ENCODE measurements at regions not wholly inside any gene's neighbourhood (a gene's known extent, or its start where the extent isn't known, plus 50 kb on each side); places are given as distances from the start of the nearest gene placed in this dataset.

DNA sequence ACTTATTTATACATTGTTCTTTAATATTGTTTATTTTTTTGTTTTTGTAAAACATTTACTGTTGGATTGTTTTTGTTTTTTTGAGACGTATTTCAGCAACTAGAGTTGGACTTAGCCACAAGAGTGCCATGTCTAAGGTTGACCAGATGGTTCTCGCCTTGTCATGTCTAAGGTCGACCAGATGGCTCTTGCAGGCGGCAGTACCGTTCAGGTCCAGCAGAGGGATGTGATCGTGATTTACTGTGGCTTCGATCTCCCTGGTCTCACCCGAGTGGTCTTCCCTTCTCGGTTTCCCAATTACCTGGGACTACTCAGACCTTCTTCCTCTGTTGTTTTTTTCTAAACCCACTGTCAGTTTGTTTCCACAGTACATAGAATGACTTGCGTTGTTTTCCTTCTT, 1438.6 kb downstream of the UQCRFS1 start:
- DNase-seq (ENCODE audit: low read depth): no peak

DNA sequence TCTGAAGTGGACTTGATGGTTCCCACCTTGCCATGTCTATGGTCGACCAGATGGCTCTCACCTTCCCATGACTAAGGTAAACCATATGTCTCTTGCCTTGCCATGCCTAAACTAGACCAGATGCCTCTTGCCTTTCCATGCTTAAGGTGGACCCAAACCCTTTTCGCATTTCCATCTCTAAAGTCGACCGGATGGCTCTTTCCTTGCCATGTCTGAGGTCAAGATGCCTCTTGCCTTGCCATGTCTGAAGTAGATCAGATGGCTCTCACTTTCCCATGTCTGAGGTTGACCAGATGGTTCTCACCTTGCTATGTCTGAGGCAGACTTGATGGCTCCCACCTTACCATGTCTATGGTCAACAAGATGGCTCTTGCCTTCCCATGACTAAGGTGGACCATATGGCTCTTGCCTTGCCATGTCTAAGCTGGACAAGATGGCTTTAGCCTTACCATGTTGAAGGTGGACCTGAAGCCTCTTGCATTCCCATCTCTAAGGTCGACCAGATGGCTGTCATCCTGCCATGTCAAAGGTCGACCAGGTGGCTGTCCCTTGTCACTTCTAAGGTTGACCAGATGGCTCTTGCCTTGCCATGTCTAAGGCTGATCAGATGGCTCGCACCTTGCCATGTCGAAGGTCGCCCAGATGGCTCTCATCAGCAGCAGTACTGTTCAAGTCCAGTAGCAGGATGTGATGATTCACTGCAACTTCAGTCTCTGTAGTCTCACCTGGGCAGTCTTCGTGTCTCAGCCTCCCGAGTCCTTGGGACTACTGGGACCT, 1439.4 kb downstream of the UQCRFS1 start:
- DNase-seq (ENCODE audit: low read depth): no peak

DNA sequence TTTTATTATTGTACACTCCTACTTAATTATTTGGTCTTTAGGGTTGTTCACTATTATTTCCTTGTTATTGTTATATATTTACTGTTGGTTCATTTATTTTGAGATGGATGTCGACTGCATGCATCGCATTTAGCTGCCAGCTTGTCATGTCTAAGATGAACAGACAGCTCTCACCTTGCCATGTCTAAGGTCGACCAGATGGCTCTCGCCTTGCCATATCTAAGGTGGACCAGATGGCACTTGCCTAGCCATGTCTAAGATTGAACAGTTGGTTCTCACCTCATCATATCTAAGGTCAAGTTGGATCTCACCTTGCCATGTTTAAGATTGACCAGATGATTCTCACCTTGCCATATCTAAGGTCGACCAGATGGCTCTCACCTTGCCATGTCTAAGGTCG, 1440.9 kb downstream of the UQCRFS1 start:
- no peak for DNase-seq (ENCODE audit: low read depth)

DNA sequence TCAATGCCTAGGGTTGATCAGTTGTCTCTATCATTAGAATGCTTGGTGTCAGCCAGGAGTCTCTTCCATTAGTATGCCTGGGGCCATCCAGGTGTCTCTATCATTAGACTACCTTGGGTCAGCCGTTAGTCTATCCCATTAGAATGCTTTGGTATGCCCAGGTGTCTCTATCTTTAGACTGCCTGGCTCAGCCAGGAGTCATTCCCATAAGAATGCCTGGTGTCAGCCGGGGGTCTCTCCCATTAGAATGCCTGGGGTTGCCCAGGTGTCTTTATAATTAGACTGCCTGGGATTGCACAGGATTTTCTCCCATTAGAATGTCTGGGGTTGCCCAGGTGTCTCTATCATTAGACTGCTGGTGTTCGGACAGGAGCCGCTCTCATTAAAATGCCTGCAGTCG, 1442.9 kb downstream of the UQCRFS1 start:
- no peak for DNase-seq (ENCODE audit: low read depth)

DNA sequence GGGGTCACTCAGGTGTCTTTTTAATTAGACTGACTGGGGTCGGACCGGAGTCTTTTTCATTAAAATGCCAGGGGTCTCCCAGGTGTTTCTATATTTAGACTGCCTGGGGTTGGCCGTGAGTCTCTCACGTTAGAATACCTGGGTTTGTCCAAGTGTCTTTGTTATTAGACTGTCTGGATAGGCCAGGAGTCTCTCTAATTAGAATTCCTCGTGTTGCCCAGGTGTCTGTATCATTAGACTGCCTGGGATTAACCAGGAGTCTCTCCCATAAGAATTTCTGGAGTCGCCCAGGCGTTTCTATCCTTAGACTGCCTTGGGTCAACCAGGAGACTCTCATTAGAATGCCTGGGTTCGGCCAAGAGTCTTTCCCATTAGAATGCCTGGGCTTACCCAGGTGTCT, 1445.7 kb downstream of the UQCRFS1 start:
- no peak for DNase-seq (ENCODE audit: low read depth)

DNA sequence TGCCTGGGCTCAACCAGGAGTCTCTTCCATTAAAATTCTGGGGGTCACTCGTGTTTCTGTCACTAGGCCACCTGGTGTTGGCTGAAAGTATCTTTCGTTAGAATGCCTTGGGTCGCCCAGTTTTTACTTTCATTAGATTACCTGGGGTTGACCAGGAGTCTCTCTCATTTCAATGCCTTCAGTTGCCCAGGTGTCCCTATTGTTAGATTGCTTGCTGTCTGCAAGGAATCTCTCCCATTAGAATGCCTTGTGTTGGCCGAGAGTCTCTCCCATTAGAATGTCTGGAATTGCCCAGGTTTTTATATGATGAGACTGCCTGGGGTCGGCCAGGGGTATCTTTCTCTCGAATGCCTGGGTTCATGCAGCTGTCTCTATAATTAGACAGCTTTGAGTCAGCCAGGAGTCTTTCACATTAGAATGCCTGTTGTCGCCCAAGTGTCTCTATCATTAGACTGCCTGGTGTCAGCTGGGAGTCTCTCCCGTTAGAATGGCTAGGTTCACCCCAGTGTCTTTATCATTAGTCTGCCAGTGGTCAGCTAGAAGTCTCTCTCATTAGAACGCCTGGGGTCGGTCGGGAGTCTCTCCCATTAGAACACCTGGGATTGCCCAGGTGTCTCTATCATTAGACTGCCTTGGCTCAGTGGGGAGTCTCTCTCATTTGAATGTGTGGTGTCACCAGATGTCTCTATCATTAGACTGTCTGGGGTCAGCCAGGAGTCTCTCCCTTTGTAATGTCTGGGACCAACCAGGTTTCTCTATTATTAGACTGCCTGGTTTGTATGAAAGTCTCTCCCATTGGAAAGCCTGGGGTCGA, 1446.8 kb downstream of the UQCRFS1 start:
- no peak for DNase-seq (ENCODE audit: low read depth)

DNA sequence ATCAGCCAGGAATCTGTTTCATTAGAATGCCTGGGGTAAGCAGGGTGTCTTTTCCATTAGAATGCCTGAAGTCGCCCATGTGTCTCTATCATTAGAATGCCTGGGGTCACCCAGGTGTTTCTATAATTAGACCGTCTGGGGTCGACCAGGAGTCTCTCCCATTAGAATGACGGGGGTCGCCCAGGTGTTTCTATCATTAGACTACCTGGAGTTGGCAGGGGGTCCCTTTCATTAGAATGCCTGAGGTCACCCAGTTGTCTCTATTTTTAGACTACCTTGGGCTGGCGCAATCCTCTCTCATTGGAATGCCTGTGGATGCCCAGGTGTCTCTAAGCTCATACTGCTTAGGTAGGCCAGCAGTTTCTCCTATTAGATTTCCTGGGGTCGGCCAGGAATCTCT, 1447.6 kb downstream of the UQCRFS1 start:
- DNase-seq (ENCODE audit: low read depth): no peak

DNA sequence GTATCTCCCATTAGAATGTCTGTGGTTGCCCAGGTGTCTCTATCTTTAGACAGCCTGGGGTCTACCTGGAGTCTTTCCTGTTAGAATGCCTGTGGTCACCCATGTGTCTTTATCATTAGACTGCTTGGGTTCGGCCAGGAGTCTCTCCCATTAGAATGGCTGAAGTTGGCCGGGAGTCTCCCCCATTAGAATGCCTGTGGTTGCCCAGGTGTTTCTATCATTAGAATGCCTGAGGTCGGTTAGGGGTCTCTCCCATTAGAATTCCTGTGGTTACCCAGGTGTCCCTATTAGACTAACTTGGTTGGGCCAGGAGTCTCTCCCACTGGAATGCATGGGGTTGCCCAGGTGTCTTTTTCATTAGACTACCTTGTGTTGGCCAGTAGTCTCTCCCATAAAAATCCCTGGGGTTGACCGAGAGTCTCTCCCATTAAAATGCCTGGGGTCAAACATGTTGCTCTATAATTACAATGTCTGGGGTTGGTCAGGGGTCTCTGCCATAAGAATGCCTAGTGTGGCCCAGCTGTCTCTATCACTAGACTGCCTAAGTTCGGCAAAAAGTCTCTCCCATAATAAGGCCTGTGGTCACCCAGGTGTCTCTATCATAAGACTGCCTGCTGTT, 1448.7 kb downstream of the UQCRFS1 start:
- DNase-seq (ENCODE audit: low read depth): no peak

DNA sequence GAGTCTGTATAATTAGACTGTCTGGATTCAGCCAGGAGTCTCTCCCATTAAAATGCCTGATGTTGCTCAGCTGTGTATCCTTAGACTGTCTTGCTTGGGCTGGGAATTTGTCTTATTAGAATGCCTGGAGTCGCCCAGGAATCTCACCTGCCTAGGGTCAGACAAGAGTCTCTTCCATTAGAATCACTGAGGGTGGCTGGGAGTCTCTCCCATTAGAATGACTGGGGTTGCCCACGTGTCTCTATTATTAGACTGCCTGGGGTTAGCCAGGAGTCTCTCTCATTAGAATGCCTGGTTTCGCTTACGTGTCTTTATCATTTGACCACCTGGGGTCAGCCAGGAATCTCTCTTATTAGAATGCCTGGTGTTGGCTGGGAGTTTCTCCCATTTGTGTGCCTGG, 1450.0 kb downstream of the UQCRFS1 start:
- DNase-seq (ENCODE audit: low read depth): no peak

DNA sequence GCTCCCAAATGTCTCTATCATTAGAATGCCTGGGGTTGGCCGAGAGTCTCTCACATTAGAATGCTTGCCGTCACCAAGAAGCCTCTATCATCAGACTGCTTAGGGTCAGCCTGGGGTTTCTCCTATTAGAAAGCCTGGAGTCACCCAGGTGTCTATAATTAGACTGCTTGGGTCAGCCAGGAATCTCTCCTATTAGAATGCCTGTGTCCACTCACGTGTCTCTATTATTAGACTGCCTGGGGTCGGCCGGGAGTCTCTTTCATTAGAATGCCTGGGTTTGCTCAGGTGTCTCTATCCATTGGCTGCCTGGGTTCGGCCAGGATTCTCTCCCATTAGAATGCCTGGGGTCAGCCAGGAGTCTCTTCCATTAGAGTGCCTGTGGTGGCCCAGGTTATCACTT, 1453.1 kb downstream of the UQCRFS1 start:
- no peak for DNase-seq (ENCODE audit: low read depth)

DNA sequence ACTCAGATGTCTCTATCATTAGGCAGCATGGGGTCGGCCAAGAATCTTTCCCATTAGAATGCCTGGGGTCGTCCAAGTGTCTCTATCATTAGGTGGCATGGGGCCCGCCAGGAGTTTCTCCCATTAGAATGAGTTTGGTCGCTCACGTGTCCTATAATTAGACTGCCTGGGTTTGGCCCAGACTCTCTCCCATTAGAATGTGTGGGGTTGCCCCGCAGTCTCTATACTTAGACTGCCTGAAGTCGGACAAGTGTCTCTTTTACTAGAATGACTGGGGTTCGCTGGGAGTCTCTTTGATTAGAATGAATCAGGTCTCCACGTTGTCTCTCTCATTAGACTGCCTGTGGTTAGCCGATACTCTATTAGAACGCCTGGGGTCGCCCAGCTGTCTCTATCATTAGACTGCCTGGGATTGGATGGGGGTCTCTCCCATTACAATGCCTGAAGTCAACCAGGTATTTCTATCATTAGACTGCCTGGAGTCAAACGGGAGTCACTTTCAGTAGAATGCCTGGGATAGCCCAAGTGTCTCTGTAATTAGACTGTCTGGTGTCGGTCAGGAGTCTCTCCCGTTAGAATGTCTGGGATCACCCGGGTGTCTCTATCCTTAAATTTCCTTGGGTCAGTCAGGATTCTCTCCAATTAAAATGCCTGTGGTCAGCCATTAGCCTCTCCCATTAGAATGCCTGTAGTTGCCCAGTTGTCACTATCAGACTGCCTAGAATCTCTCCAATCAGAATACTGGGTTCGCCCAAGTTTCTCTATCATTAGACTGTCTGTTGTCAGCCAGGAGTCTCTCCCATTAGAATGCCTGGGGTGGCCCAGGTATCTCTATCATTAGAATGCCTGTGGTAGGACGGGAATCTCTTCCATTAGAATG, 1454.1 kb downstream of the UQCRFS1 start:
- no peak for DNase-seq (ENCODE audit: low read depth)

DNA sequence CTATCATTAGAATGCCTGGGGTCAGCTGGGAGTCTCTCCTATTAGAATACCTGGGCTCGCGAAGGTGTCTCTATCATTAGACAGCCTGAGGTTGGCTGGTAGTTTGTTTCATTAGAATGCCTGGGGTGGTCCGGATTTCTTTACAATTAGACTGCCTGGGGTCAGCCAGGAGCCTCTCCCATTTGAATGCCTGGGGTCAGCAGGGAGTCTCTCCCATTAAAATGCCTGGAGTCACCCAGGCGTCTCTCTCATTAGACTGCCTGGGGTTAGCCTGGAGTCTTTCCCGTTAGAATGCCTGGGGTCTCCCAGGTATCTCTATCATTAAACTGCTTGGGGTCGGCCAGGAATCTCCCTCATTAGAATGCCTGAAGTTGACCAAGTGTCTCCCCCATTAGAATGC, 1458.3 kb downstream of the UQCRFS1 start:
- DNase-seq (ENCODE audit: low read depth): no peak

DNA sequence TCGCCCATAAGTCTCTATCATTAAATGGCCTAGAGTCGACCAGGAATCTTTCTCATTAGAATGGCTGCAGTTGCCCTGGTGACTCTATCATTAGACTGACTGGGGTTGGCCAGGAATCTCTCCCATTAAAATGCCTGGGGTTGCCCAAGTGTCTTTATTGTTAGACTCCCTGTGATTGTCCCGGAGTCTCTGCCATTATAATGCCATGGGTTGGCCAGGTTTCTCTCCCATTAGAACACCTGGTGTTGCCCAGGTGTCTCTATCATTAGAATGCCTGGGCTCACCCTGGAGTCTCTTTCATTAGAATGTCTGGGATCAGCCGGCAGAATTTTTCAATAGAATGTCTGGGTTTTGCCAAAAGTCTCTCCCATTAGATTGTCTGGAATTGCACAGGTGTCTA, 1459.3 kb downstream of the UQCRFS1 start:
- DNase-seq (ENCODE audit: low read depth): no peak

DNA sequence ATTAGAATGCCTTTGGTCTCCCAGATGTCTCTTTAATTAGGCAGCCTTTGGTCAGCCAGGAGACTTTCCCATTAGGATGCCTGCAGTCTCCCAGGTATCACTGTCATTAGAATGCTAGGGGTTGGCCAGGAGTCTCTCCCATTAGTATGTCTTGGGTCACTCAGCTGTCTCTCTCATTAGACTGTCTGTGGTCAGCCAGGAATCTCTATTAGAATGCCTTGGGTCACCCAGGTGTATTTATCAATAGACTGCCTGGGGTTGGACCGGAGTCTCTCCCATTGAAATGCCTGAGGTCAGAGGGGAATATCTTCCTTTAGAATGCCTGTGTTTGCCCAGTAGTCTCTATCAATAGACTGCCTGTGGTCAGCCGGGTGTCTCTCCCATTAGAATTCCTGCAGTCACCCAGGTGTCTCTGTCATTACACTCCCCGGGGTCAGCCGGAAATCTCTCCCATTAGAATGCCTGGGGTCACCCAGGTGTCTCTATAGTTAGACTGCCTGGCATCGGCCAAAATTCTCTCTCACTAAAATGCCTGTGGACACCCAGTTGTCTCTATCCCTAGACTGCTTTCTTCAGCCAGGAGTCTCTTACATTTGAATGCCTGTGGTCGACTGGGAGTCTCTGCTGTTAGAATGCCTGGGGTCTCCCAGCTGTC, 1460.3 kb downstream of the UQCRFS1 start:
- no peak for DNase-seq (ENCODE audit: low read depth)

DNA sequence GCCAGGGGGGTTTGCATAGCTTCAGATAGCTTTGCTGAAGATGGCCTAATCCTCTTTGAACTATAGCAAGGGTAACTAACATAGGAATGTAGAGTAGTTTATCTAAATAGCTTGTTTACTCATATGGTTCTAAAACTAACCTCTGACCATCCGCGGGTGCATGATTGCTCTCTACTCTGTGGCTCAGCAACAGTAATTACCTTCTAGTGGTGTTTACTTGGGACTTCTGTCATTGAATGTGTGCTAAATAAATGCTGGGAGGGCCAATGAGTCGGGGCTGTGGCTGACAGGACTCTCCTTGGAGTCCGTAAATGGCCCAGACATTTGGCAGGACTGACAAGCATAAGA, 1461.9 kb downstream of the UQCRFS1 start:
- DNase-seq (ENCODE audit: low read depth): no peak

DNA sequence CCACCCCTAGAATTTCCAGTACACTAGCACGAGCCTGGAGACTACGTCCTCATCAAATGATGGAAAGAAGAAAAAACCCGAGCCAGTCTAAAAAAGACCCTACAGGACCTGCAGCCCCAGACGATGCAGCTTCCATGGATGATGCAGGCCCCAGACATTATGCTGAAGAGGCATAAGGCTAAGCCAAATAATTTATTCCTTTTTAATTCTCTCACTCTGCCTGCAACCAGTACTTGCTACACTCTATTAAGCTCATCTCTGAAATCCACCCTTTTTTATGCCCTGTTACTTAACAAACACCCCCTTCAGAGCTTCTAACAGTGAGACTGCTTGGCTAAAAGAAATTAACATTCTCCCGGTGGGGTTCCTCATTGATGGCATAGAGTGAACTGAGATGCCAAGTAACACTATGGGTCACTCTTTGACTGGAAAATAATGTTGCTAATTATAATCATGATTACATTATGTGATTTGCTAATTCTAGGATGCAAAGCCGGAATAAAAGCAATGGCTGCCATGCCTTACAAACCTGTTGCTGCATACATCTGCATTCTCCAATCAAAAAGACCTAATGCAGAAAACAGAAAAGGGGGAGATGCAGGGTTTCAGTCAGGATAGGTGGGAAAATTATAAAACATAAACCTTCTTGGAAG, 1462.4 kb downstream of the UQCRFS1 start:
- DNase-seq (ENCODE audit: low read depth): no peak

DNA sequence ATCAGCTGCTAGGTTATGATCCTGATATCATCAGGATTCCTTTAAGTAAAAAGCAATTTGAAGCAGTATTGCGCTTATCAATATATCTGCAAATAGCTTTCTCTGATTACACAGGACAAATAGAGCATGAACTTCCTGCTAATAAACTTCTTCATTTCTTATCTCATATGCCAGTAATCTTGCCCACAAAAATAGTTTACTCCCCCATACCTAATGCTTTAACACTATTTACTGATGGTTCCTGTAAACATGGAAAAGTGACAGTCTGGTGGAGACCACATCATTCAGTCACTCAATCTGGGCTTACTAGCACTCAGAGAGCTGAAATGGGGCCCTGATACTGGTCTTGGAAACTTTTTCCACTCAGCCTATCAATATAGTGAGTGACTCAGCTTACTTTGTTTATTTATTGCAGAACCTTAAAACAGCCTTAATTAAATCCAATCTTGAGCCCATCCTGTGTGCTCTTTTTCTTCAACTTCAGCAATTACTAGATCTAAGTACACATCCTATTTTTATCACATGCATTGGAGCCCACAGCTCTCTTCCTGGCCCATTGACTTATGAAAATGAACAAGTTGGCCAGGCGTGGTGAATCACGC, 1464.3 kb downstream of the UQCRFS1 start:
- no peak for DNase-seq (ENCODE audit: low read depth)

DNA sequence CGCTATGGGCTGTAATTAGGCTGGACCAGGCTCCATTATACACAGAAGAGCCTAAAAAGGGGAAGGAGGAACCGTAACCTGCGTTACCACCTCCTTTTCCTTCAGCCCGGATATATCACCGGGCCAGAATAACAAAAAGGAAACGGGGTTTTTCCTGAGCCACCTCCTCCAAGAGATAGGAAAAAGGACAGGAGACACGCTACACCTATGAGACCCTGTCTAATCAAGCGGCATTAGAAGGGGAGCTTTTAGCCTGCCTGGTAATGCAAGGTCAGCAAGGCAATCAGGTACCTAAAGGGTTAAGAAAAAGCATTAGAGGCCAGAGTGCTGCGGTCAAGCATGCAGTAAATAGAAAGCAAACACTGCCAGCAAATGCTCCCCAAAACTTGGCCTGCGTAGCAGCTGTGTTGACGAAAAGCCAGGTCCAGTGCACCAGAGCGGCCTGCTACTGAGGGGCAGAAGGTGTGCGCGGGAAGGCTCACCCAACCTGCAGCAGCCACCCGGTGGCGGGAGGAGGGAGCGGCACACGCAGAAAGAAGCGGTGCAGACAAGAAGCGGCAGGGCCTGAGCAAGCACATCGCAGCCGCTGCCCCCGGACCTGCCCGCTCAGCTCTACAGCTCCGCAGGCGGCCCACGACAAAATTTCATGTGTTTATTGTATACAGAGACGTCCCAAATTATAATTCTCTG, 1466.1 kb downstream of the UQCRFS1 start:
- no peak for DNase-seq (ENCODE audit: low read depth)

DNA sequence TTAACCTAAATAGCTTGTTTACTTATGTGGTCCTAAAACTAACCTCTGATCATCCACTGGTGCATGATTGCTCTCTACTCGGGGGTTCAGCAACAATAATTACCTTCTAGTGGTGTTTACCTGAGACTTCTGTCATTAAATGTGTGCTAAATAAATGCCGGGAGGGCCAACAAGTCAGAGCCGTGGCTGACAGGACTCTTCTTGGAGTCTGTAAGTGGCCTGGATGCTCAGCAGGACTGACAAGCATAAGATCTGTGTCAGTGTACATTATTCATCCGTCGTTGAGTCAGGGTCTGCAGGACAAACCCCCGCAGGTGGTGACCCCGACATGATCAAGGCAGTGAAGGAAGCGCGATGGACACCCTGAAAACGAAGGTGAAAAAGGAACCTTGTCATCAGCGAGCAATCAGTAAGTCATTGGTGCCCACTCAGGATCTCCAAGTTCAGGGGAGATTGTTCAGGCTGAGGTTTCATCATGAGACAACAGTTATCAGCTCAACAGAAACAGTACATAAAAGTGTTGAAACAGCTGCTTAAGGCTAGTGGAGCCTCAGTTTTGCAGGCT, 1466.9 kb downstream of the UQCRFS1 start:
- no peak for DNase-seq (ENCODE audit: low read depth)
